Central memory CD8-positive, alpha-beta T cell (primary cell): ENCODE measurements at regions not wholly inside any gene's neighbourhood (a gene's known extent, or its start where the extent isn't known, plus 50 kb on each side); places are given as distances from the start of the nearest gene placed in this dataset.

Source experiments
- ATAC-seq: fragments of 150-1000 bp; cut with Tn5 transposase; replicated peaks from 2 replicates; pipeline ENCODE4 v1.10.0; 2022; ENCODE audit warnings: mild to moderate bottlenecking, moderate FRiP score, moderate number of reproducible peaks; ENCODE audit not compliant: poor library complexity, severe bottlenecking; ENCODE audit errors: extremely low read depth
- DNase-seq, 2 donors: peaks; one replicate each; pipeline ENCODE4 v3.0.0; 2021; ENCODE audit warnings: low spot score in 2 of 2
- H3K27ac Mint-ChIP-seq: one replicate; pipeline ENCODE4 v1.8.0; 2022; ENCODE audit warnings: low read depth, mild to moderate bottlenecking, moderate library complexity, mixed read lengths
- H3K27me3 Mint-ChIP-seq: one replicate; pipeline ENCODE4 v1.8.0; 2022; ENCODE audit warnings: mixed read lengths
- H3K36me3 Mint-ChIP-seq: one replicate; pipeline ENCODE4 v1.8.0; 2022; ENCODE audit warnings: mild to moderate bottlenecking, moderate library complexity, mixed read lengths; ENCODE audit not compliant: insufficient read depth
- H3K4me1 Mint-ChIP-seq: one replicate; pipeline ENCODE4 v1.8.0; 2022; ENCODE audit warnings: mixed read lengths
- H3K4me3 Mint-ChIP-seq: one replicate; pipeline ENCODE4 v1.8.0; 2022; ENCODE audit warnings: mild to moderate bottlenecking, moderate library complexity, mixed read lengths
- H3K9me3 Mint-ChIP-seq: one replicate; pipeline ENCODE4 v1.8.0; 2022; ENCODE audit warnings: mixed read lengths

- H3K4me3 Mint-ChIP-seq = no peak overlapping the region
- no peaks in the 10 kb centered on the region for H3K4me1 Mint-ChIP-seq
- H3K27ac Mint-ChIP-seq = no peak overlapping the region
- ATAC-seq = no peak
- H3K9me3 Mint-ChIP-seq = peaks cover 11% of the 10 kb centered on the region
- H3K27me3 Mint-ChIP-seq = no peaks in the 10 kb centered on the region
- no peak for DNase-seq
- no peaks in the 10 kb centered on the region for H3K36me3 Mint-ChIP-seq
Observed at GRCh38 chr9:120138955-120139354, 441.0 kb downstream of the CDK5RAP2 start.

- H3K27ac Mint-ChIP-seq = no peak overlapping the region
- ATAC-seq (no peak), DNase-seq (no peak)
- no peak overlapping the region for H3K4me3 Mint-ChIP-seq
- no peaks in the 10 kb centered on the region for H3K4me1 Mint-ChIP-seq
- H3K27me3 Mint-ChIP-seq = no peaks in the 10 kb centered on the region
- H3K9me3 Mint-ChIP-seq = peaks cover 5% of the 10 kb centered on the region
- H3K36me3 Mint-ChIP-seq = no peaks in the 10 kb centered on the region
Observed at GRCh38 chr9:120137186-120137840, 442.7 kb downstream of the CDK5RAP2 start.

DNA sequence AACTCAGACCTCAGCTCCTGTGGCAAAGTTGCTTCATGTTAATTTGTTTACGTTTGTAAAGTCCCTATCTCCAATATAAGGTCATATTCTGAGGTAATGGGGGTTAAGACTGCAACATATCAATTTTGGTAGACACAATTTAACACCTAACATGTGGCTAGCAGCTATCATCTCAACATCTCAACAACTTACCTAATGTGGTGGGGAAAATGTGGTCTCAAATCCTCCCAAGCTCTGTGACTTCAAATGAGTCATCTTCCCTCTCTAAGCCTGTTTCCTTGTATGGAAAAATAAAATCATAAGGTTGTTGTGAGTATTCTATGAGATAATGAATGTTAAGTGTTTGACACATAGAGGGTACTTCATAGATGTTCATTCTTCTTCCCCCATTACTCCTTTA, 443.3 kb downstream of the CDK5RAP2 start:
- H3K36me3 Mint-ChIP-seq = no peaks in the 10 kb centered on the region
- no peak for ATAC-seq
- H3K27ac Mint-ChIP-seq = no peak overlapping the region
- no peaks in the 10 kb centered on the region for H3K27me3 Mint-ChIP-seq
- DNase-seq = no peak
- peaks cover 5% of the 10 kb centered on the region for H3K9me3 Mint-ChIP-seq
- no peak overlapping the region for H3K4me3 Mint-ChIP-seq
- H3K4me1 Mint-ChIP-seq = no peaks in the 10 kb centered on the region

- no peak for DNase-seq
- H3K9me3 Mint-ChIP-seq = peaks cover 12% of the 10 kb centered on the region
- ATAC-seq = no peak
- H3K27me3 Mint-ChIP-seq = no peaks in the 10 kb centered on the region
- H3K4me1 Mint-ChIP-seq = no peaks in the 10 kb centered on the region
- no peak overlapping the region for H3K27ac Mint-ChIP-seq
- no peaks in the 10 kb centered on the region for H3K36me3 Mint-ChIP-seq
- no peak overlapping the region for H3K4me3 Mint-ChIP-seq
Observed at GRCh38 chr9:120117081-120117480, 462.9 kb downstream of the CDK5RAP2 start.

DNA sequence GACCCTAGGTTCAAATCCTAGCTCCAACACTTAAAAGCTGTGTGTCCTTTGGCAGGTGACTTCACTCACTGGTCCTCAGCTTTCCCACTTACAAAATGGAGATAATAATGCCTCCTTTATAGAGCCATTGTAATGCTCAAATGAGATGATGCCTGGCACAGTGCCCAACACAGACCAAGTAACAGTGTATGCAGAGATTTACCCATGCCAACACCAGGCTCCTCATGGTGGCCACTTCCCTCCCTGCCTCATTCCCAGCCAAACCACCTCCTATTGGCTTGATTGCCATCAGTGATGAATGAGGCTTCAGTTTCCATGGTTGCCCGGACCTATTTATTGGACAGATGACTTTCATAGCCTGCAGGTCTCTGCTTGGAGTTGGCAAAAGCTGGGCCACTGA, 469.4 kb downstream of the CDK5RAP2 start:
- H3K27me3 Mint-ChIP-seq = no peaks in the 10 kb centered on the region
- DNase-seq (no peak), ATAC-seq (no peak)
- H3K36me3 Mint-ChIP-seq = no peaks in the 10 kb centered on the region
- H3K9me3 Mint-ChIP-seq = peaks cover 12% of the 10 kb centered on the region
- no peak overlapping the region for H3K4me3 Mint-ChIP-seq
- no peaks in the 10 kb centered on the region for H3K4me1 Mint-ChIP-seq
- no peak overlapping the region for H3K27ac Mint-ChIP-seq

- H3K4me3 Mint-ChIP-seq = no peak overlapping the region
- no peak overlapping the region for H3K27ac Mint-ChIP-seq
- peaks cover under 1% of the 10 kb centered on the region for H3K27me3 Mint-ChIP-seq
- no peaks in the 10 kb centered on the region for H3K4me1 Mint-ChIP-seq
- peaks cover 8% of the 10 kb centered on the region for H3K9me3 Mint-ChIP-seq
- ATAC-seq (no peak), DNase-seq (no peak)
- H3K36me3 Mint-ChIP-seq = no peaks in the 10 kb centered on the region
Observed at GRCh38 chr9:120109242-120109641, 470.7 kb downstream of the CDK5RAP2 start.

DNA sequence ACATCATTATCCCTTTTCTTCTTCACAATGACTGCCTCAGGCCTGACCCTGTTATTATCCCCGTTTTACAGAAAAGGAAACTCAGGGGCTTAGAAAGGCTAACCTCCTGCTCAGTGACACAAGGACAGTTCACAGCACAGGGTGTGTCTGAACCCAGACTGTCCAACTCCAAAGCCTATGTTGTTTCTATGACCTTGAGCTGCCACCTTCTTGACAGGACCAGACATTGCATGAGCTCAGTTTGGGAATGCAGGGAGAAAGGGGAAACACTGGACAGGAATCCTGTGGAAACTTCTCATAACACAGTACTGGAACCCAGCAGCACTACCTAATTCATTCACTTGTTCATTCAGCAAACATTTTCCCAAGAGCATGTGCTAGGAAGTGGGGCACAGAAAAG, 472.8 kb downstream of the CDK5RAP2 start:
- no peak overlapping the region for H3K27ac Mint-ChIP-seq
- peaks cover 9% of the 10 kb centered on the region for H3K27me3 Mint-ChIP-seq
- no peak overlapping the region for H3K4me3 Mint-ChIP-seq
- H3K4me1 Mint-ChIP-seq = no peaks in the 10 kb centered on the region
- no peak for ATAC-seq
- no peak for DNase-seq
- peaks cover 13% of the 10 kb centered on the region for H3K9me3 Mint-ChIP-seq
- H3K36me3 Mint-ChIP-seq = no peaks in the 10 kb centered on the region

DNA sequence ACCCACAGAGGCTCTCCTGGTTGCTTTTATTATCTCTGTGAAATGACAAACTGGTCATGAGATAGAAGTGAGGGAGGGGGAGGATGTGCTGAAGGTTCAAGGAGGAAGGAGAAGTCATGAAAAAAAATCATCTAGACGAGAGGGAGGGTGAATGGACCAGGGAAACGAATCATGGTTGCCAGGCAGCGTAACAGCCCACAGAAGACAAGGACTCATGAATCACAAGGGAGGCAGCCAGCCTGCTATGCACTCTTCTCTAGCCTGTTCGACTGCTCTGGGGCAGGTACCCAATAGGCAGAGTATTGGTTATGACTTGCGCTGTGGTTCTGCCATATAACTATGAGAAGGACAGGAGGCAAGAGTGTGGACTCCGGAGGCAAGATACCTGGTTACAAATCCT, 475.2 kb downstream of the CDK5RAP2 start:
- Mint-ChIP-seq H3K36me3 (no peaks in the 10 kb centered on the region), H3K4me1 (no peaks in the 10 kb centered on the region), H3K27me3 (peaks cover 9% of the 10 kb centered on the region), H3K9me3 (peaks cover 10% of the 10 kb centered on the region), H3K27ac (no peak overlapping the region), H3K4me3 (no peak overlapping the region)
- no peak for DNase-seq
- ATAC-seq = no peak

DNA sequence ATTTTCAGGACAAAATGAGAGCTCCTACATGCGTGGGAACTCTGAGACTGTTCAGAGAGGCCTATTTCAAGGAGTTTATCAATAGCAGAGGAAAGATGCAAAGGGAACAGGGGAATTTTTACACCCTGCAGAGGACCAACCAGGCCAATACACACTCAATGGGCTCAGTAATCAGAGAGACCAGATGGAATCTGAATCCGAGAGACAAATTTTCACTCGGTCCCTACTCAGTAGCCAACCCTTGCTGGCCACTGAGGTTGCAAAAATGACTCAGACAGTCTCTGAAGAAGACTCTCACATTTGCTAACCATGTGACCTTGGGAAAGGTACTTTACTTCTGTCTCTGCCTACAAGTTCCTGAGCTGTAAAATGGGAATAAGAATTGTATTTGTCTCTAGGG, 479.4 kb downstream of the CDK5RAP2 start:
- peaks cover 9% of the 10 kb centered on the region for H3K27me3 Mint-ChIP-seq
- no peaks in the 10 kb centered on the region for H3K36me3 Mint-ChIP-seq
- no peak overlapping the region for H3K4me3 Mint-ChIP-seq
- no peak overlapping the region for H3K27ac Mint-ChIP-seq
- peaks cover 18% of the 10 kb centered on the region for H3K9me3 Mint-ChIP-seq
- H3K4me1 Mint-ChIP-seq = no peaks in the 10 kb centered on the region
- DNase-seq = no peak
- ATAC-seq = no peak

DNA sequence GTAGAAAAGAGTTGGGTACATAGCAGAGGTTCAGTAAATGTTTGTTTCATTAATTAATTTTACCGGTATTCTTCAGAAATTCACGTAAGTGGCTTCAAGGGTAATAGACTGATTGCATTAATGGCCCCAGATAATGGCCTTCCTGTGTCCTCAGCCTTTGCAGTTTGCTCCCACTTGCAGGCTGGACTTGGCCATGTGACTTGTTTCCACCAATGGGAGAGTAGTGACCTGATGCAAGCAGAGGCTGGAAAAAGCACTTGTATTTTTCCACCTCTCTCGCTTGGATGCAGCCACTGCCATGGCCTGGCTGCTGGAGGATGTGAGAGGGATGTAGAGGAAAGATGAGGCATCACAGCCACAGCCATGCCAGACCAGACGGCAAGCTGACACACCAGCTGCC, 480.9 kb downstream of the CDK5RAP2 start:
- Mint-ChIP-seq H3K4me1 (no peaks in the 10 kb centered on the region), H3K9me3 (peaks cover 17% of the 10 kb centered on the region), H3K27me3 (peaks cover 7% of the 10 kb centered on the region), H3K36me3 (no peaks in the 10 kb centered on the region), H3K27ac (no peak overlapping the region), H3K4me3 (no peak overlapping the region)
- no peak for DNase-seq
- ATAC-seq = no peak

- Mint-ChIP-seq H3K4me1 (no peaks in the 10 kb centered on the region), H3K9me3 (peaks cover 15% of the 10 kb centered on the region), H3K27me3 (peaks cover 3% of the 10 kb centered on the region), H3K27ac (no peak overlapping the region), H3K36me3 (no peaks in the 10 kb centered on the region), H3K4me3 (no peak overlapping the region)
- DNase-seq = no peak
- no peak for ATAC-seq
Observed at GRCh38 chr9:120098584-120098983, 481.4 kb downstream of the CDK5RAP2 start.

GRCh38 chr9:120091206-120091605, 488.8 kb downstream of the CDK5RAP2 start:
- H3K36me3 Mint-ChIP-seq = no peaks in the 10 kb centered on the region
- DNase-seq (no peak), ATAC-seq (no peak)
- H3K4me3 Mint-ChIP-seq = no peak overlapping the region
- H3K9me3 Mint-ChIP-seq = peaks cover 16% of the 10 kb centered on the region
- H3K27ac Mint-ChIP-seq = no peak overlapping the region
- no peaks in the 10 kb centered on the region for H3K4me1 Mint-ChIP-seq
- H3K27me3 Mint-ChIP-seq = no peaks in the 10 kb centered on the region

GRCh38 chr9:120080849-120081248, 499.1 kb downstream of the CDK5RAP2 start:
- Mint-ChIP-seq H3K36me3 (peaks cover 1% of the 10 kb centered on the region), H3K27me3 (no peaks in the 10 kb centered on the region), H3K27ac (no peak overlapping the region), H3K9me3 (peaks cover 22% of the 10 kb centered on the region), H3K4me1 (no peaks in the 10 kb centered on the region), H3K4me3 (no peak overlapping the region)
- ATAC-seq (no peak), DNase-seq (no peak)

- ATAC-seq = no peak
- Mint-ChIP-seq H3K4me3 (no peak overlapping the region), H3K36me3 (peaks cover 1% of the 10 kb centered on the region), H3K27me3 (no peaks in the 10 kb centered on the region), H3K4me1 (no peaks in the 10 kb centered on the region), H3K9me3 (peaks cover 6% of the 10 kb centered on the region), H3K27ac (no peak overlapping the region)
- no peak for DNase-seq
Observed at GRCh38 chr9:120078112-120078511, 501.9 kb downstream of the CDK5RAP2 start.
